AG04449 (cell line): ENCODE measurements at regions not wholly inside any gene's neighbourhood (a gene's known extent, or its start where the extent isn't known, plus 50 kb on each side); places are given as distances from the start of the nearest gene placed in this dataset.
"Not testable (repeated sequence)": the region's sequence is repeated elsewhere in the genome, so short reads cannot be mapped to it uniquely, and the experiment has no call there.

Source experiments
- CTCF ChIA-PET: fragments of 350-600 bp; formaldehyde crosslinking; extraction: SDS; loops from one replicate; lab custom pipeline; 2021; ENCODE audit warnings: antibody characterized with exemption; lab: Yijun Ruan, JAX
- POLR2A ChIA-PET: fragments of 400-600, 350-600 bp; formaldehyde crosslinking; extraction: SDS; loops from one replicate; lab custom pipeline; 2020; ENCODE audit warnings: antibody characterized with exemption, inconsistent platforms; lab: Yijun Ruan, JAX
- DNase-seq: peaks from one replicate; pipeline ENCODE4 v3.0.0-alpha.2; 2010; ENCODE audit warnings: low read depth, low spot score
- H3K4me3 ChIP-seq: 2 replicates; pipeline ENCODE4 v1.5.1; 2011; ENCODE audit warnings: low read depth, mild to moderate bottlenecking, control low read depth, low read length
- TF ChIP-seq, protein P1 (sequence below): IDR thresholded peaks from one replicate; pipeline ENCODE4 v1.5.1; 2011; ENCODE audit warnings: mild to moderate bottlenecking, moderate library complexity, low read length, control low read depth, inconsistent platforms; ENCODE audit not compliant: insufficient read depth; ENCODE audit errors: missing control alignments

DNA sequence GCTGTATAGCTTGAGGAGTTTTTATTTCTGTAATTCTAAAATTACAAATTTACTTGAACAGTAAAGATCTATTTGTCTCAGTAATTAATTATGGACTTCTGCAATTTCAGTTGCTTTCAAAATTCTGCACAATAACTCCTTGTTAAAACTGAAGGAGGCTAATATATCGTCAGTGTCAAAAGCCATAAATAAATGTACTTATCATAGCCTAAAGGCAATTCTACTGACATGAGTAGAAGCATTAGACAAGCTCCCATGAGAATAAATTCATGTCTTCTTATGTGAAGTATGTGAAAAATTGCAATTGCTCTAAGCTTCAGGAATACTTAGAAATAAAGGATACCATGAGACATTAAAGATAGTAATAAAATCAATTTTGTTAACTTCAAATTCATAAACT lies 381.2 kb upstream of the PCDH10 start:
- TF ChIP-seq, protein P1, sequence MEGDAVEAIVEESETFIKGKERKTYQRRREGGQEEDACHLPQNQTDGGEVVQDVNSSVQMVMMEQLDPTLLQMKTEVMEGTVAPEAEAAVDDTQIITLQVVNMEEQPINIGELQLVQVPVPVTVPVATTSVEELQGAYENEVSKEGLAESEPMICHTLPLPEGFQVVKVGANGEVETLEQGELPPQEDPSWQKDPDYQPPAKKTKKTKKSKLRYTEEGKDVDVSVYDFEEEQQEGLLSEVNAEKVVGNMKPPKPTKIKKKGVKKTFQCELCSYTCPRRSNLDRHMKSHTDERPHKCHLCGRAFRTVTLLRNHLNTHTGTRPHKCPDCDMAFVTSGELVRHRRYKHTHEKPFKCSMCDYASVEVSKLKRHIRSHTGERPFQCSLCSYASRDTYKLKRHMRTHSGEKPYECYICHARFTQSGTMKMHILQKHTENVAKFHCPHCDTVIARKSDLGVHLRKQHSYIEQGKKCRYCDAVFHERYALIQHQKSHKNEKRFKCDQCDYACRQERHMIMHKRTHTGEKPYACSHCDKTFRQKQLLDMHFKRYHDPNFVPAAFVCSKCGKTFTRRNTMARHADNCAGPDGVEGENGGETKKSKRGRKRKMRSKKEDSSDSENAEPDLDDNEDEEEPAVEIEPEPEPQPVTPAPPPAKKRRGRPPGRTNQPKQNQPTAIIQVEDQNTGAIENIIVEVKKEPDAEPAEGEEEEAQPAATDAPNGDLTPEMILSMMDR: no peak
- no peak overlapping the region for H3K4me3 ChIP-seq
- DNase-seq: no peak
- POLR2A ChIA-PET: no interaction called here
- CTCF ChIA-PET: no interaction called here

GRCh38 chr4:132770776-132771175 lies 378.3 kb upstream of the PCDH10 start:
- ChIA-PET CTCF (no interaction called here), POLR2A (no interaction called here)
- DNase-seq: no peak
- TF ChIP-seq, protein P1: no peak
- H3K4me3 ChIP-seq: no peak overlapping the region

GRCh38 chr4:132792310-132792709 lies 356.8 kb upstream of the PCDH10 start:
- CTCF ChIA-PET: no interaction called here
- TF ChIP-seq, protein P1: no peak
- no peak for DNase-seq
- no peak overlapping the region for H3K4me3 ChIP-seq
- POLR2A ChIA-PET: no interaction called here

GRCh38 chr4:132797856-132798255 lies 351.2 kb upstream of the PCDH10 start:
- POLR2A ChIA-PET: no interaction called here
- no peak for DNase-seq
- H3K4me3 ChIP-seq: no peak overlapping the region
- CTCF ChIA-PET: no interaction called here
- TF ChIP-seq, protein P1: no peak

GRCh38 chr4:132809298-132810032 lies 339.6 kb upstream of the PCDH10 start:
- TF ChIP-seq, protein P1: no peak
- ChIA-PET POLR2A (no interaction called here), CTCF (no interaction called here)
- no peak overlapping the region for H3K4me3 ChIP-seq
- no peak for DNase-seq

GRCh38 chr4:132813061-132813460 lies 336.0 kb upstream of the PCDH10 start:
- CTCF ChIA-PET, POLR2A ChIA-PET, H3K4me3 ChIP-seq, DNase-seq: not testable (repeated sequence)

GRCh38 chr4:132818091-132818490 lies 331.0 kb upstream of the PCDH10 start:
- ChIA-PET POLR2A (no interaction called here), CTCF (no interaction called here)
- no peak for DNase-seq
- TF ChIP-seq, protein P1: no peak
- no peak overlapping the region for H3K4me3 ChIP-seq
